IMR-90 (cell line): ENCODE measurements at regions not wholly inside any gene's neighbourhood (a gene's known extent, or its start where the extent isn't known, plus 50 kb on each side); places are given as distances from the start of the nearest gene placed in this dataset.

Experiments
- ATAC-seq: fragments of 200-7000 bp; cut with Tn5 transposase; 2 replicates; pipeline ENCODE4 v1.9.1; 2020; ENCODE audit warnings: low read depth, mild to moderate bottlenecking, moderate library complexity
- BruUV-seq: library from RNA; stranded (reverse); fragments of 400-500 nt; replicated peaks from 2 replicates; lab custom pipeline; 2021; lab: Mats Ljungman, UMichigan
- CTCF ChIA-PET: fragments of 300-600 bp; formaldehyde crosslinking; extraction: SDS; loops from one replicate; lab custom pipeline; 2021; ENCODE audit warnings: antibody characterized with exemption; lab: Yijun Ruan, JAX
- POLR2A ChIA-PET: fragments of 300-600 bp; sonication (Branson Sonifier 250); formaldehyde crosslinking; loops from one replicate; lab custom pipeline; 2022; ENCODE audit warnings: antibody characterized with exemption; ENCODE audit not compliant: unreplicated experiment; lab: Charles Lee
- DNase-seq: peaks from one replicate; pipeline ENCODE4 v3.0.0; 2013
- H2AFZ ChIP-seq: replicated peaks from 2 replicates; pipeline ENCODE3; 2013; ENCODE audit warnings: low read length, mild to moderate bottlenecking; ENCODE audit not compliant: poor library complexity
- H2AK5ac ChIP-seq: 2 replicates; pipeline ENCODE4 v1.6.1; 2013; ENCODE audit warnings: low read depth, low read length, inconsistent platforms
- H2AK9ac ChIP-seq: replicated peaks from 2 replicates; pipeline ENCODE3; 2013; ENCODE audit warnings: mild to moderate bottlenecking, low read depth, low read length, moderate library complexity; ENCODE audit not compliant: poor library complexity
- H2BK120ac ChIP-seq: 2 replicates; pipeline ENCODE4 v1.6.1; 2013; ENCODE audit warnings: low read depth, low read length, inconsistent platforms
- H2BK15ac ChIP-seq: 3 replicates; pipeline ENCODE4 v1.6.1; 2013; ENCODE audit warnings: low read depth, low read length, inconsistent platforms
- H2BK20ac ChIP-seq: 2 replicates; pipeline ENCODE4 v1.6.1; 2013; ENCODE audit warnings: low read depth, mild to moderate bottlenecking, inconsistent platforms, low read length, moderate library complexity
- H2BK5ac ChIP-seq: 2 replicates; pipeline ENCODE4 v1.6.1; 2013; ENCODE audit warnings: mild to moderate bottlenecking, low read depth, low read length, inconsistent platforms; ENCODE audit not compliant: poor library complexity, severe bottlenecking
- H3K14ac ChIP-seq: replicated peaks from 2 replicates; pipeline ENCODE4 v1.6.1; 2013; ENCODE audit warnings: low read depth, low read length, inconsistent platforms
- H3K18ac ChIP-seq: 2 replicates; pipeline ENCODE4 v1.6.1; 2013; ENCODE audit warnings: low read depth, low read length, control low read depth
- H3K23ac ChIP-seq: 2 replicates; pipeline ENCODE4 v1.6.1; 2013; ENCODE audit warnings: low read depth, low read length, inconsistent platforms
- H3K27ac ChIP-seq: 2 replicates; pipeline ENCODE4 v1.5.1; 2013; ENCODE audit warnings: mild to moderate bottlenecking, control low read depth, low read length; ENCODE audit not compliant: insufficient read depth
- H3K27me3 ChIP-seq: 2 replicates; pipeline ENCODE4 v1.6.1; 2013; ENCODE audit warnings: low read length; ENCODE audit not compliant: control insufficient read depth, insufficient read depth
- H3K36me3 ChIP-seq: 2 replicates; pipeline ENCODE4 v1.6.1; 2013; ENCODE audit warnings: low read length, mixed read lengths; ENCODE audit not compliant: control insufficient read depth, insufficient read depth
- H3K4ac ChIP-seq: 2 replicates; pipeline ENCODE4 v1.6.1; 2013; ENCODE audit warnings: low read depth, low read length, inconsistent platforms
- H3K4me1 ChIP-seq: 2 replicates; pipeline ENCODE4 v1.6.1; 2013; ENCODE audit warnings: low read length, mixed read lengths; ENCODE audit not compliant: control insufficient read depth, insufficient read depth
- H3K4me2 ChIP-seq: 2 replicates; pipeline ENCODE4 v1.6.1; 2013; ENCODE audit warnings: low read depth, mild to moderate bottlenecking, control low read depth, low read length, moderate library complexity
- H3K4me3 ChIP-seq: 2 replicates; pipeline ENCODE4 v1.5.1; 2013; ENCODE audit warnings: low read depth, mild to moderate bottlenecking, control low read depth, low read length, moderate library complexity; ENCODE audit not compliant: insufficient read depth
- H3K56ac ChIP-seq: 2 replicates; pipeline ENCODE4 v1.6.1; 2013; ENCODE audit warnings: low read length, inconsistent platforms; ENCODE audit not compliant: insufficient read depth; ENCODE audit errors: extremely low read depth
- H3K79me1 ChIP-seq, 2 experiments: 2 replicates each; pipeline ENCODE4 v1.6.1; 2013; ENCODE audit warnings: low read length in 2 of 2, inconsistent platforms in 1 of 2, low read depth in 1 of 2
- H3K9ac ChIP-seq: 2 replicates; pipeline ENCODE4 v1.6.1; 2013; ENCODE audit warnings: low read depth, low read length, control low read depth
- H3K9me1 ChIP-seq: 2 replicates; pipeline ENCODE4 v1.6.1; 2013; ENCODE audit warnings: low read length, inconsistent platforms; ENCODE audit not compliant: insufficient read depth
- H3K9me3 ChIP-seq: 2 replicates; pipeline ENCODE4 v1.6.1; 2013; ENCODE audit warnings: low read length; ENCODE audit not compliant: control insufficient read depth, insufficient read depth
- H4K20me1 ChIP-seq: 2 replicates; pipeline ENCODE4 v1.6.1; 2013; ENCODE audit warnings: low read length, inconsistent platforms; ENCODE audit not compliant: insufficient read depth
- H4K5ac ChIP-seq: 2 replicates; pipeline ENCODE4 v1.6.1; 2013; ENCODE audit warnings: mild to moderate bottlenecking, low read depth, low read length, control low read depth
- H4K8ac ChIP-seq, 2 experiments: 2 replicates each; pipeline ENCODE4 v1.6.1; 2013; ENCODE audit warnings: low read depth in 2 of 2, low read length in 2 of 2, control low read depth in 1 of 2, inconsistent platforms in 1 of 2
- H4K91ac ChIP-seq: 2 replicates; pipeline ENCODE4 v1.6.1; 2013; ENCODE audit warnings: low read depth, low read length, inconsistent platforms; ENCODE audit not compliant: insufficient read depth
- CEBPB ChIP-seq: IDR thresholded peaks from 2 replicates; pipeline ENCODE4 v1.6.1; 2012; ENCODE audit warnings: low read depth, low read length, improper control_type of control experiment
- CTCF ChIP-seq: conservative IDR thresholded peaks from 2 replicates; pipeline ENCODE4 v1.5.1; 2012; ENCODE audit warnings: mild to moderate bottlenecking, low read depth, low read length, improper control_type of control experiment
- FOS ChIP-seq: fragments of 150-350 bp; IDR thresholded peaks from 2 replicates; pipeline ENCODE4 v1.6.1; 2016; ENCODE audit warnings: low read depth, low read length
- MAZ ChIP-seq: IDR thresholded peaks from 2 replicates; pipeline ENCODE4 v1.6.1; 2012; ENCODE audit warnings: low read depth, mild to moderate bottlenecking, low read length, improper control_type of control experiment, moderate library complexity, borderline replicate concordance
- RAD21 ChIP-seq: IDR thresholded peaks from 2 replicates; pipeline ENCODE4 v1.6.1; 2012; ENCODE audit warnings: low read length, improper control_type of control experiment
- SMC3 ChIP-seq: fragments of 150-350 bp; IDR thresholded peaks from 2 replicates; pipeline ENCODE4 v1.6.1; 2016; ENCODE audit warnings: low read depth, mild to moderate bottlenecking, antibody characterized with exemption, low read length, moderate library complexity
- WGBS, 2 experiments: methylation state at CpG; one replicate each; pipeline versions ENCODE4 v1.1.5 to v1.1.7; 2013; ENCODE audit warnings: missing lambda C conversion rate in 2 of 2; ENCODE audit not compliant: insufficient read length in 1 of 2; ENCODE audit errors: extremely low coverage in 2 of 2; 5-methylcytosine and 5-hydroxymethylcytosine counted together
- dilution Hi-C: fragments of 300-500 bp; cut with HindIII; formaldehyde crosslinking; loops from one replicate; pipeline ENCODE4 v1.14.3; 2018; ENCODE audit warnings: low sequenced_read_pairs; ENCODE audit not compliant: unreplicated experiment
- in situ Hi-C: fragments of 300-500 bp; cut with MboI; formaldehyde crosslinking; loops from 3 replicates; pipeline ENCODE4 v1.14.3; 2019; ENCODE audit warnings: low sequenced_read_pairs, inconsistent platforms, mixed read lengths
- intact Hi-C: fragments of 100-400 bp; cut with micrococcal nuclease; formaldehyde crosslinking; loops from 2 replicates; pipeline ENCODE4 v1.10.0; 2022

GRCh38 chr12:125330645-125331341, 265.6 kb downstream of the AACS start:
- 0% methylated on average over 14 of the region's 30 CpGs; no CpG with 5 or more reads in 1 of the 2 experiments for WGBS, 2 experiments
- peaks cover 22% of the 10 kb centered on the region; the same call in 1 of the 2 replicates for H3K9me3 ChIP-seq
- ATAC-seq (peak; percentile 83), DNase-seq (no peak)
- H2BK120ac ChIP-seq, result no peak overlapping the region
- peak overlapping the region; percentile 51 for H2AFZ ChIP-seq
- dilution Hi-C loops (no loop called here), intact Hi-C loops (no loop called here), in situ Hi-C loops (no loop called here)
- H3K14ac ChIP-seq, result no peak overlapping the region
- H4K91ac ChIP-seq, result no peak overlapping the region
- no peak overlapping the region for H2BK5ac ChIP-seq
- no peak overlapping the region for H3K9ac ChIP-seq
- no peak overlapping the region for H3K4me2 ChIP-seq
- ChIA-PET CTCF (interaction anchor here (0.6 kb wide), 1 partner anchor 118 kb away, joined by 3 read pairs; no protein-coding TSS in a partner anchor), POLR2A (no interaction called here)
- H4K20me1 ChIP-seq, result no peaks in the 10 kb centered on the region
- no peaks in the 10 kb centered on the region for H3K27me3 ChIP-seq
- H4K5ac ChIP-seq, result no peak overlapping the region
- no peaks in the 10 kb centered on the region for H3K36me3 ChIP-seq
- H3K23ac ChIP-seq, result no peak overlapping the region
- no peaks in the 10 kb centered on the region for H3K79me1 ChIP-seq
- no peak overlapping the region for H2AK5ac ChIP-seq
- H3K27ac ChIP-seq, result no peak overlapping the region
- no peak overlapping the region for H3K56ac ChIP-seq
- no peak overlapping the region for H3K4ac ChIP-seq
- no peak overlapping the region for H2BK20ac ChIP-seq
- H3K9me1 ChIP-seq, result no peaks in the 10 kb centered on the region
- no peak overlapping the region for H2BK15ac ChIP-seq
- no peak overlapping the region for H2AK9ac ChIP-seq
- no peaks in the 10 kb centered on the region for H3K4me1 ChIP-seq
- TF ChIP-seq CTCF (peak; percentile 59), SMC3 (peak; percentile 34), FOS (no peak), RAD21 (peak; percentile 51; the same call in 1 of the 2 replicates), CEBPB (no peak), MAZ (peak; percentile 71; the same call in 1 of the 2 replicates)
- no peak overlapping the region for H3K18ac ChIP-seq
- BruUV-seq, result no TSS peak
- no peak overlapping the region for H4K8ac ChIP-seq
- no peak overlapping the region for H3K4me3 ChIP-seq
